ENCODE measurements at regions not wholly inside any gene's neighbourhood (a gene's known extent, or its start where the extent isn't known, plus 50 kb on each side); places are given as distances from the start of the nearest gene placed in this dataset.

GRCh38 chrY:19126889-19127288, 353.4 kb upstream of the HSFY2 start:
- no peak for TF ChIP-seq CTCF (IDR thresholded peaks at IDR 0.05)
- TF ChIP-seq EZH2 (IDR thresholded peaks at IDR 0.05; ENCODE audit: borderline replicate concordance, insufficient read depth, low read depth, low read length, poor library complexity, severe bottlenecking), result no peak
